SK-N-SH (cell line): ENCODE measurements at regions not wholly inside any gene's neighbourhood (a gene's known extent, or its start where the extent isn't known, plus 50 kb on each side); places are given as distances from the start of the nearest gene placed in this dataset.

Experiments
- CTCF ChIA-PET: fragments of 300-600, 350-600 bp; formaldehyde crosslinking; extraction: SDS; loops from one replicate; lab custom pipeline; 2021; lab: Yijun Ruan, JAX
- POLR2A ChIA-PET: fragments of 350-600 bp; sonication (Branson Sonifier 250); formaldehyde crosslinking; extraction: SDS; loops from one replicate; lab custom pipeline; 2020; ENCODE audit warnings: antibody characterized with exemption, inconsistent platforms; lab: Yijun Ruan, JAX
- DNase-seq: peaks from one replicate; pipeline ENCODE4 v3.0.0; 2012
- H2AFZ ChIP-seq: fragments of 200-600 bp; sonication (generic); 2 replicates; pipeline ENCODE4 v1.8.1; 2016; ENCODE audit warnings: antibody characterized with exemption, mild to moderate bottlenecking, low read depth
- H3F3A ChIP-seq: fragments of 200-600 bp; sonication (generic); replicated peaks from 2 replicates; pipeline ENCODE3; 2016; ENCODE audit warnings: antibody characterized with exemption, mild to moderate bottlenecking; ENCODE audit not compliant: insufficient read depth
- H3K27ac ChIP-seq, 2 experiments: fragments of 200-500 bp in 1 of 2; fragments of 200-600 bp in 1 of 2; sonication (Bioruptor generic) in 1 of 2; sonication (generic), shearing (Covaris generic) in 1 of 2; 2 replicates each; pipeline versions ENCODE4 v1.5.1 to v1.6.1; 2014 to 2016; ENCODE audit warnings: low read depth in 2 of 2, inconsistent platforms in 1 of 2, low read length in 1 of 2, mild to moderate bottlenecking in 1 of 2, mixed read lengths in 1 of 2
- H3K27me3 ChIP-seq: fragments of 200-600 bp; sonication (generic), shearing (Covaris generic); 2 replicates; pipeline ENCODE4 v1.6.1; 2016; ENCODE audit warnings: mixed run types; ENCODE audit not compliant: insufficient read depth
- H3K36me3 ChIP-seq, 2 experiments: fragments of 200-500 bp in 1 of 2; fragments of 200-600 bp in 1 of 2; sonication (Bioruptor generic) in 1 of 2; sonication (generic) in 1 of 2; replicated peaks in 1 of 2; 2 replicates each; pipeline versions ENCODE3 to v1.5.1; 2014 to 2016; ENCODE audit warnings: low read length in 1 of 2, mild to moderate bottlenecking in 1 of 2; ENCODE audit not compliant: insufficient read depth in 2 of 2, control insufficient read depth in 1 of 2
- H3K4me1 ChIP-seq, 2 experiments: fragments of 200-500 bp in 1 of 2; fragments of 200-600 bp in 1 of 2; sonication (Bioruptor generic) in 1 of 2; sonication (generic), shearing (Covaris generic) in 1 of 2; 2 replicates each; pipeline versions ENCODE4 v1.5.1 to v1.6.1; 2014 to 2016; ENCODE audit warnings: low read depth in 1 of 2, low read length in 1 of 2, mixed run types in 1 of 2; ENCODE audit not compliant: insufficient read depth in 2 of 2, control insufficient read depth in 1 of 2
- H3K4me2 ChIP-seq: fragments of 200-600 bp; sonication (generic), shearing (Covaris generic); 2 replicates; pipeline ENCODE4 v1.6.1; 2017; ENCODE audit warnings: mixed run types
- H3K4me3 ChIP-seq, 2 experiments: fragments of 200-500 bp in 1 of 2; fragments of 200-600 bp in 1 of 2; sonication (Bioruptor generic) in 1 of 2; sonication (generic), shearing (Covaris generic) in 1 of 2; 2 replicates each; pipeline versions ENCODE4 v1.5.1 to v1.8.1; 2014 to 2016; ENCODE audit warnings: low read depth in 2 of 2, inconsistent platforms in 1 of 2, low read length in 1 of 2, mild to moderate bottlenecking in 1 of 2, mixed read lengths in 1 of 2, moderate library complexity in 1 of 2
- H3K79me2 ChIP-seq: fragments of 200-600 bp; sonication (generic); 2 replicates; pipeline ENCODE4 v1.8.1; 2017; ENCODE audit warnings: mild to moderate bottlenecking; ENCODE audit not compliant: insufficient read depth
- H3K9ac ChIP-seq: fragments of 200-600 bp; sonication (generic); 2 replicates; pipeline ENCODE4 v1.6.1; 2017; ENCODE audit warnings: mixed run types
- H3K9me2 ChIP-seq: fragments of 200-600 bp; sonication (generic); 2 replicates; pipeline ENCODE4 v1.6.1; 2017; ENCODE audit warnings: mixed run types
- H3K9me3 ChIP-seq: fragments of 200-600 bp; sonication (generic); 2 replicates; pipeline ENCODE4 v1.6.1; 2017; ENCODE audit warnings: mixed run types, mild to moderate bottlenecking, moderate library complexity
- H4K20me1 ChIP-seq: fragments of 200-600 bp; sonication (generic); 2 replicates; pipeline ENCODE4 v1.6.1; 2017; ENCODE audit warnings: mild to moderate bottlenecking, mixed run types; ENCODE audit not compliant: insufficient read depth
- ELF1 ChIP-seq: IDR thresholded peaks from 2 replicates; pipeline ENCODE4 v1.4.0; 2012
- FOSL2 ChIP-seq: IDR thresholded peaks from 2 replicates; pipeline ENCODE4 v1.4.0; 2012; ENCODE audit warnings: low read depth, mild to moderate bottlenecking, moderate library complexity, borderline replicate concordance
- FOXJ3 ChIP-seq: sonication (generic); formaldehyde crosslinking; IDR thresholded peaks from 2 replicates; pipeline ENCODE4 v1.5.1; 2020; ENCODE audit warnings: mild to moderate bottlenecking, missing genetic modification reagents
- GABPA ChIP-seq: IDR thresholded peaks from 2 replicates; pipeline ENCODE4 v1.4.0; 2012; ENCODE audit warnings: low read depth, mild to moderate bottlenecking
- GATA2 ChIP-seq: sonication (generic); formaldehyde crosslinking; IDR thresholded peaks from 2 replicates; pipeline ENCODE4 v1.5.0; 2020; ENCODE audit warnings: mild to moderate bottlenecking, missing genetic modification reagents
- IRF3 ChIP-seq: fragments of 150-350 bp; IDR thresholded peaks from 2 replicates; pipeline ENCODE4 v1.6.1; 2016; ENCODE audit warnings: mild to moderate bottlenecking, low read depth, low read length
- JUND ChIP-seq: IDR thresholded peaks from 2 replicates; pipeline ENCODE4 v1.4.0; 2012
- MEF2A ChIP-seq: IDR thresholded peaks from 2 replicates; pipeline ENCODE4 v1.4.0; 2012; ENCODE audit warnings: low read depth, borderline replicate concordance
- MXI1 ChIP-seq: IDR thresholded peaks from 2 replicates; pipeline ENCODE4 v1.6.1; 2012; ENCODE audit warnings: mild to moderate bottlenecking, low read depth, low read length, improper control_type of control experiment
- NFIC ChIP-seq: IDR thresholded peaks from 2 replicates; pipeline ENCODE4 v1.4.0; 2012; ENCODE audit warnings: borderline replicate concordance
- NRF1 ChIP-seq: IDR thresholded peaks from 2 replicates; pipeline ENCODE4 v1.6.1; 2012; ENCODE audit warnings: low read depth, mild to moderate bottlenecking, low read length
- PBX3 ChIP-seq: IDR thresholded peaks from 2 replicates; pipeline ENCODE4; 2012
- POLR2AphosphoS5 ChIP-seq: IDR thresholded peaks from 2 replicates; pipeline ENCODE4 v1.6.1; 2012; ENCODE audit warnings: low read depth, low read length
- REST ChIP-seq: IDR thresholded peaks from 2 replicates; pipeline ENCODE4 v1.6.1; 2012; ENCODE audit warnings: mild to moderate bottlenecking, low read depth, low read length, moderate library complexity
- SMC3 ChIP-seq: IDR thresholded peaks from 2 replicates; pipeline ENCODE4 v1.6.1; 2012; ENCODE audit warnings: low read depth, low read length, improper control_type of control experiment
- TEAD4 ChIP-seq: IDR thresholded peaks from 2 replicates; pipeline ENCODE4 v1.4.0; 2012; ENCODE audit warnings: mild to moderate bottlenecking, borderline replicate concordance; ENCODE audit not compliant: insufficient read depth
- USF2 ChIP-seq: fragments of 150-350 bp; IDR thresholded peaks from 2 replicates; pipeline ENCODE4 v1.6.1; 2017; ENCODE audit warnings: antibody characterized with exemption, low read length, low read depth, borderline replicate concordance
- YY1 ChIP-seq: IDR thresholded peaks from 2 replicates; pipeline ENCODE4 v1.4.0; 2012; ENCODE audit warnings: low read depth, mild to moderate bottlenecking
- WGBS: methylation state at CpG from one replicate; pipeline ENCODE4 v1.1.6; 2017; ENCODE audit warnings: low lambda C conversion rate; 5-methylcytosine and 5-hydroxymethylcytosine counted together

GRCh38 chr2:48112911-48113680 lies 201.4 kb upstream of the FOXN2 start:
- peaks cover 7 to 9% of the 10 kb centered on the region in 2 experiments; a peak in 1 of 4 replicates for H3K4me1 ChIP-seq
- ChIA-PET CTCF (interaction anchor here (0.6 to 2.0 kb wide), 5 partner anchors 10 to 313 kb away, joined by 3 to 15 read pairs (median 4); no protein-coding TSS in a partner anchor), POLR2A (no interaction called here)
- no peak for TF ChIP-seq POLR2AphosphoS5
- no peak for TF ChIP-seq FOSL2
- no peak for TF ChIP-seq GABPA
- no peak for TF ChIP-seq ELF1
- TF ChIP-seq MXI1 = no peak
- no peak for TF ChIP-seq SMC3
- TF ChIP-seq JUND = no peak
- TF ChIP-seq IRF3 = no peak
- TF ChIP-seq PBX3 = no peak
- no peak for TF ChIP-seq NRF1
- no peak for TF ChIP-seq USF2
- TF ChIP-seq GATA2 (CRISPR knock-in tag) = no peak
- no peak for TF ChIP-seq REST
- TF ChIP-seq FOXJ3 (CRISPR knock-in tag) = no peak
- no peak for TF ChIP-seq MEF2A
- TF ChIP-seq NFIC = no peak
- TF ChIP-seq TEAD4 = no peak
- TF ChIP-seq YY1 = no peak
- no peak overlapping the region for H3K4me3 ChIP-seq
- no peaks in the 10 kb centered on the region for H3K27me3 ChIP-seq
- H4K20me1 ChIP-seq = no peaks in the 10 kb centered on the region
- H3K27ac ChIP-seq = no peak overlapping the region
- no peak overlapping the region for H2AFZ ChIP-seq
- H3K9me2 ChIP-seq = no peaks in the 10 kb centered on the region
- no peaks in the 10 kb centered on the region for H3F3A ChIP-seq
- no peaks in the 10 kb centered on the region for H3K36me3 ChIP-seq
- H3K9me3 ChIP-seq = no peaks in the 10 kb centered on the region
- no peak for DNase-seq
- H3K4me2 ChIP-seq = no peak overlapping the region
- H3K79me2 ChIP-seq = no peaks in the 10 kb centered on the region
- H3K9ac ChIP-seq = no peak overlapping the region
- 95% methylated on average over 5 of the region's 5 CpGs for WGBS
